H1 (cell line): ENCODE measurements at regions not wholly inside any gene's neighbourhood (a gene's known extent, or its start where the extent isn't known, plus 50 kb on each side); places are given as distances from the start of the nearest gene placed in this dataset.

Experiments
- CTCF ChIA-PET: fragments of 300-600 bp; sonication (Branson Sonifier 250); formaldehyde crosslinking; loops from one replicate; lab custom pipeline; 2021; ENCODE audit not compliant: partially characterized antibody; lab: Charles Lee
- POLR2A ChIA-PET: fragments of 300-600 bp; sonication (Branson Sonifier 250); formaldehyde crosslinking; loops from one replicate; lab custom pipeline; 2021; ENCODE audit warnings: inconsistent platforms; ENCODE audit not compliant: partially characterized antibody; lab: Charles Lee
- DNase-seq, 2 experiments: peaks; one replicate each; pipeline versions ENCODE4 v3.0.0 to v3.0.0-alpha.2; 2010 to 2022; ENCODE audit warnings: low spot score in 2 of 2, low read depth in 1 of 2, mixed read lengths in 1 of 2
- FAIRE-seq: peaks from 2 replicates; lab custom pipeline; 2011; peaks lifted over from hg19 to GRCh38; lab: Jason Lieb, UNC
- H2AFZ ChIP-seq: 2 replicates; pipeline ENCODE4 v1.8.1; 2012; ENCODE audit warnings: low read length, inconsistent platforms
- H2AK5ac ChIP-seq: 2 replicates; pipeline ENCODE4 v1.6.1; 2013; ENCODE audit warnings: low read depth, low read length
- H2BK120ac ChIP-seq: replicated peaks from 2 replicates; pipeline ENCODE3; 2013; ENCODE audit warnings: low read depth, low read length, inconsistent platforms
- H2BK12ac ChIP-seq: 2 replicates; pipeline ENCODE4 v1.6.1; 2013; ENCODE audit warnings: low read depth, low read length
- H2BK15ac ChIP-seq: 2 replicates; pipeline ENCODE4 v1.6.1; 2013; ENCODE audit warnings: low read length
- H2BK20ac ChIP-seq: 2 replicates; pipeline ENCODE4 v1.6.1; 2013; ENCODE audit warnings: low read length
- H2BK5ac ChIP-seq: 2 replicates; pipeline ENCODE4 v1.6.1; 2013; ENCODE audit warnings: low read depth, low read length
- H3K14ac ChIP-seq: 2 replicates; pipeline ENCODE4 v1.6.1; 2013; ENCODE audit warnings: inconsistent platforms; ENCODE audit not compliant: insufficient read length
- H3K18ac ChIP-seq: 2 replicates; pipeline ENCODE4 v1.6.1; 2013; ENCODE audit warnings: low read length; ENCODE audit errors: extremely low read depth
- H3K23ac ChIP-seq: 2 replicates; pipeline ENCODE4 v1.6.1; 2013; ENCODE audit warnings: inconsistent platforms; ENCODE audit not compliant: insufficient read length
- H3K23me2 ChIP-seq: 2 replicates; pipeline ENCODE4 v1.6.1; 2013; ENCODE audit warnings: low read depth, low read length
- H3K27ac ChIP-seq: 2 replicates; pipeline ENCODE4 v1.6.1; 2011; ENCODE audit warnings: low read depth, low read length, inconsistent platforms
- H3K27me3 ChIP-seq, 4 experiments: replicated peaks in 1 of 4; 1 replicate in 1 of 4; 2 replicates in 3 of 4; pipeline versions ENCODE4 v1.6.1 to v1.8.1; 2011 to 2013; ENCODE audit warnings: low read length in 3 of 4, mild to moderate bottlenecking in 3 of 4, inconsistent platforms in 2 of 4, mixed read lengths in 2 of 4, moderate library complexity in 1 of 4; ENCODE audit not compliant: control insufficient read depth in 3 of 4, insufficient read depth in 3 of 4; ENCODE audit errors: extremely low read depth in 1 of 4
- H3K36me3 ChIP-seq, 4 experiments: 2 replicates each; pipeline versions ENCODE4 v1.6.1 to v1.8.1; 2011 to 2013; ENCODE audit warnings: mild to moderate bottlenecking in 4 of 4, low read length in 3 of 4, moderate library complexity in 2 of 4, control low read depth in 1 of 4, inconsistent platforms in 1 of 4; ENCODE audit not compliant: insufficient read depth in 4 of 4, control insufficient read depth in 2 of 4
- H3K4ac ChIP-seq: replicated peaks from 2 replicates; pipeline ENCODE3; 2013; ENCODE audit warnings: low read length, low read depth, mixed read lengths, inconsistent platforms; ENCODE audit not compliant: insufficient read length
- H3K4me1 ChIP-seq, 4 experiments: replicated peaks in 1 of 4; 1 replicate in 1 of 4; 2 replicates in 3 of 4; pipeline versions ENCODE4 v1.6.1 to v1.8.1; 2011 to 2013; ENCODE audit warnings: low read length in 3 of 4, inconsistent platforms in 2 of 4, mixed read lengths in 1 of 4; ENCODE audit not compliant: insufficient read depth in 4 of 4, control insufficient read depth in 3 of 4
- H3K4me2 ChIP-seq, 2 experiments: 2 replicates each; pipeline versions ENCODE4 v1.6.1 to v1.8.1; 2011 to 2013; ENCODE audit warnings: low read depth in 2 of 2, low read length in 2 of 2, control low read depth in 1 of 2, inconsistent platforms in 1 of 2, mild to moderate bottlenecking in 1 of 2; ENCODE audit not compliant: insufficient read depth in 1 of 2
- H3K4me3 ChIP-seq, 4 experiments: fragments of 200-600, 300-600 bp in 1 of 4; sonication (generic), shearing (Covaris generic), sonication (Bioruptor Twin) in 1 of 4; 2 replicates each; pipeline versions ENCODE4 v1.5.1 to v1.8.1; 2011 to 2016; ENCODE audit warnings: low read length in 4 of 4, low read depth in 3 of 4, control low read depth in 2 of 4, inconsistent platforms in 2 of 4, mild to moderate bottlenecking in 2 of 4, mixed read lengths in 1 of 4, moderate library complexity in 1 of 4; ENCODE audit not compliant: insufficient read depth in 2 of 4; ENCODE audit errors: extremely low read depth in 1 of 4
- H3K56ac ChIP-seq: replicated peaks from 2 replicates; pipeline ENCODE3; 2013; ENCODE audit warnings: low read depth, mild to moderate bottlenecking, mixed read lengths, low read length, inconsistent platforms; ENCODE audit not compliant: insufficient read length
- H3K79me1 ChIP-seq: 2 replicates; pipeline ENCODE4 v1.6.1; 2013; ENCODE audit warnings: low read depth, low read length, control low read depth
- H3K79me2 ChIP-seq, 2 experiments: 2 replicates each; pipeline versions ENCODE4 v1.6.1 to v1.8.1; 2012 to 2013; ENCODE audit warnings: low read length in 2 of 2, mild to moderate bottlenecking in 2 of 2, inconsistent platforms in 1 of 2; ENCODE audit not compliant: insufficient read depth in 2 of 2, control insufficient read depth in 1 of 2
- H3K9ac ChIP-seq, 4 experiments: replicated peaks in 1 of 4; 1 replicate in 1 of 4; 2 replicates in 3 of 4; pipeline versions ENCODE4 v1.6.1 to v1.8.1; 2011 to 2013; ENCODE audit warnings: low read depth in 3 of 4, low read length in 3 of 4, control low read depth in 2 of 4, mild to moderate bottlenecking in 2 of 4, moderate library complexity in 2 of 4, inconsistent platforms in 1 of 4; ENCODE audit errors: extremely low read depth in 1 of 4
- H3K9me3 ChIP-seq, 2 experiments: 2 replicates each; pipeline versions ENCODE4 v1.6.1 to v1.8.1; 2012 to 2013; ENCODE audit warnings: mild to moderate bottlenecking in 2 of 2, moderate library complexity in 2 of 2, control low read depth in 1 of 2, inconsistent platforms in 1 of 2, low read depth in 1 of 2, low read length in 1 of 2, mixed read lengths in 1 of 2; ENCODE audit not compliant: insufficient read depth in 2 of 2
- H4K20me1 ChIP-seq, 2 experiments: replicated peaks in 1 of 2; 2 replicates each; pipeline versions ENCODE3 to v1.8.1; 2011 to 2013; ENCODE audit warnings: inconsistent platforms in 2 of 2, low read length in 2 of 2, mild to moderate bottlenecking in 1 of 2; ENCODE audit not compliant: insufficient read depth in 2 of 2, control insufficient read depth in 1 of 2
- H4K5ac ChIP-seq: 2 replicates; pipeline ENCODE4 v1.6.1; 2013; ENCODE audit warnings: low read length, low read depth, mixed read lengths, inconsistent platforms; ENCODE audit not compliant: insufficient read length
- H4K8ac ChIP-seq: 2 replicates; pipeline ENCODE4 v1.8.0; 2013; ENCODE audit warnings: mild to moderate bottlenecking, moderate library complexity, low read length, inconsistent platforms; ENCODE audit not compliant: insufficient read depth; ENCODE audit errors: extremely low read depth
- H4K91ac ChIP-seq: replicated peaks from 2 replicates; pipeline ENCODE3; 2013; ENCODE audit warnings: low read length, mixed read lengths, inconsistent platforms; ENCODE audit not compliant: insufficient read length
- BRCA1 ChIP-seq: IDR thresholded peaks from 2 replicates; pipeline ENCODE4 v1.6.1; 2012; ENCODE audit warnings: low read depth, low read length, improper control_type of control experiment
- CREB1 ChIP-seq: IDR thresholded peaks from 2 replicates; pipeline ENCODE4 v1.6.1; 2012; ENCODE audit warnings: inconsistent platforms
- GTF2F1 ChIP-seq: IDR thresholded peaks from 2 replicates; pipeline ENCODE4 v1.6.1; 2012; ENCODE audit warnings: low read depth, low read length, improper control_type of control experiment, borderline replicate concordance
- KDM4A ChIP-seq: IDR thresholded peaks from one replicate; pipeline ENCODE4 v1.7.1; 2012; ENCODE audit warnings: low read depth, mild to moderate bottlenecking, moderate library complexity, low read length, inconsistent platforms; ENCODE audit not compliant: severe bottlenecking
- POLR2A ChIP-seq, 2 experiments: IDR thresholded peaks; 1 replicate in 1 of 2; 2 replicates in 1 of 2; pipeline ENCODE4 v1.6.1; 2011; ENCODE audit warnings: low read depth in 2 of 2, low read length in 2 of 2, mild to moderate bottlenecking in 2 of 2; ENCODE audit errors: control extremely low read depth in 1 of 2
- RBBP5 ChIP-seq: IDR thresholded peaks from 2 replicates; pipeline ENCODE4 v1.7.1; 2012; ENCODE audit warnings: low read depth, mild to moderate bottlenecking, inconsistent platforms, low read length, moderate library complexity, borderline replicate concordance
- RXRA ChIP-seq: IDR thresholded peaks from 2 replicates; pipeline ENCODE4 v1.6.1; 2011; ENCODE audit warnings: low read depth, mild to moderate bottlenecking, low read length, moderate library complexity; ENCODE audit not compliant: insufficient read depth
- SIN3A ChIP-seq, 2 experiments: IDR thresholded peaks in 1 of 2; conservative IDR thresholded peaks in 1 of 2; 2 replicates each; pipeline ENCODE4 v1.6.1; 2011 to 2012; ENCODE audit warnings: low read length in 2 of 2, improper control_type of control experiment in 1 of 2, low read depth in 1 of 2, mild to moderate bottlenecking in 1 of 2
- SIX5 ChIP-seq: IDR thresholded peaks from 2 replicates; pipeline ENCODE4 v1.6.1; 2011; ENCODE audit warnings: mild to moderate bottlenecking, low read depth, low read length
- SP4 ChIP-seq: IDR thresholded peaks from 2 replicates; pipeline ENCODE4 v1.6.1; 2012; ENCODE audit warnings: low read length, inconsistent platforms
- TAF1 ChIP-seq: IDR thresholded peaks from 2 replicates; pipeline ENCODE4 v1.6.1; 2011; ENCODE audit warnings: mild to moderate bottlenecking, low read depth, low read length
- TAF7 ChIP-seq: optimal IDR thresholded peaks from 2 replicates; pipeline ENCODE3; 2011; ENCODE audit warnings: low read depth, mild to moderate bottlenecking, inconsistent platforms, low read length, moderate library complexity, borderline replicate concordance
- TBP ChIP-seq: IDR thresholded peaks from 2 replicates; pipeline ENCODE4 v1.6.1; 2011; ENCODE audit warnings: low read depth, low read length, improper control_type of control experiment
- YY1 ChIP-seq: IDR thresholded peaks from 2 replicates; pipeline ENCODE4 v1.6.1; 2011; ENCODE audit warnings: low read depth, mild to moderate bottlenecking, low read length
- WGBS, 2 experiments: shearing (Covaris generic) in 1 of 2; methylation state at CpG; one replicate each; pipeline versions ENCODE4 v1.1.6 to v1.1.7; 2013 to 2015; ENCODE audit warnings: low lambda C conversion rate in 2 of 2, mixed read lengths in 2 of 2, inconsistent platforms in 1 of 2, low coverage in 1 of 2, missing lambda C conversion rate in 1 of 2; ENCODE audit not compliant: insufficient replicate concordance in 2 of 2, insufficient coverage in 1 of 2, insufficient read length in 1 of 2; ENCODE audit errors: extremely low coverage in 1 of 2, missing lambda C conversion rate in 1 of 2; 5-methylcytosine and 5-hydroxymethylcytosine counted together

DNA sequence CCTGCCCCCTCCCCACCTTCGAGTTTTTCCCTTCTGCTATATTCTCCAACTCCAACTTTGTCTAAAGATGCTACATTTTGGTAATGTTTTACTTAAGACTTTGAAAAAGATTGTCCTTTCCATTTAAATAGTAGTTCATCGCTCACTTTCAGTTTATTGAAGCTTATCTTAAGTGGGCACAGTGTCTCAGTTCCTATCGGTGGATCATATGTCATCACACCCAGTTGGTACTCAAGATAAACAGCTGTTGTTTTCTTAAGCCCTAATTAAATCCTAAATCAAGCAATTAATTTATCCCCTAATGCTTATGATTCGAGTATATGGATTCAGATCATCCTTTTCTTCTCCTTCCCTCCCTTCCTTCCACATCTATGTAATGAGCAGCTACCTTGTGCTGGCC, 210.7 kb downstream of the TLE3 start:
- Histone ChIP-seq H2BK15ac (no peak overlapping the region), H2BK12ac (no peak overlapping the region), H3K27ac (no peak overlapping the region), H4K8ac (no peak overlapping the region), H3K36me3 (no peaks in the 10 kb centered on the region), H3K4me2 (no peak overlapping the region), H3K23me2 (no peaks in the 10 kb centered on the region), H3K23ac (no peak overlapping the region), H4K91ac (no peak overlapping the region), H3K4ac (no peak overlapping the region), H3K4me1 (no peaks in the 10 kb centered on the region), H4K20me1 (no peaks in the 10 kb centered on the region), H3K56ac (no peak overlapping the region), H3K14ac (no peak overlapping the region), H2BK20ac (no peak overlapping the region), H2BK120ac (no peak overlapping the region), H3K79me2 (no peaks in the 10 kb centered on the region), H3K4me3 (no peak overlapping the region), H3K9ac (no peak overlapping the region), H2AFZ (no peak overlapping the region), H2AK5ac (no peak overlapping the region), H3K18ac (no peak overlapping the region), H3K79me1 (no peaks in the 10 kb centered on the region), H3K9me3 (no peaks in the 10 kb centered on the region), H4K5ac (no peak overlapping the region), H2BK5ac (no peak overlapping the region), H3K27me3 (no peaks in the 10 kb centered on the region)
- ChIA-PET POLR2A (no interaction called here), CTCF (interaction anchor here (1.9 kb wide), 1 partner anchor 57 kb away, joined by 3 read pairs; no protein-coding TSS in a partner anchor)
- 75% methylated on average over 4 of the region's 4 CpGs; no CpG with 5 or more reads in 1 of the 2 experiments for WGBS, 2 experiments
- no peak for DNase-seq
- no peak for FAIRE-seq
- TF ChIP-seq RBBP5, result no peak
- no peak for TF ChIP-seq GTF2F1
- TF ChIP-seq POLR2A (IDR thresholded peaks at IDR 0.05; ENCODE audit: control extremely low read depth in 1 of 2, low read depth in 2 of 2, low read length in 2 of 2), result no peak
- TF ChIP-seq YY1, result no peak
- TF ChIP-seq SIX5, result no peak
- TF ChIP-seq KDM4A, result no peak
- no peak for TF ChIP-seq SP4
- TF ChIP-seq CREB1, result no peak
- no peak for TF ChIP-seq TBP
- no peak for TF ChIP-seq RXRA
- TF ChIP-seq BRCA1, result no peak
- no peak for TF ChIP-seq TAF1
- no peak for TF ChIP-seq TAF7
- no peak for TF ChIP-seq SIN3A (conservative IDR thresholded peaks at IDR 0.05 in 1 of 2, IDR thresholded peaks at IDR 0.05 in 1 of 2; ENCODE audit: low read depth in 1 of 2, low read length in 2 of 2)
